Keratinocyte (primary cell): ENCODE measurements at regions not wholly inside any gene's neighbourhood (a gene's known extent, or its start where the extent isn't known, plus 50 kb on each side); places are given as distances from the start of the nearest gene placed in this dataset.

Experiments used
- CTCF ChIP-seq, 3 experiments: IDR thresholded peaks in 1 of 3; conservative IDR thresholded peaks in 1 of 3; optimal IDR thresholded peaks in 1 of 3; 2 replicates in 2 of 3; 3 replicates in 1 of 3; pipeline versions ENCODE3 to v1.5.1; 2011; ENCODE audit warnings: low read length in 3 of 3, mild to moderate bottlenecking in 3 of 3, moderate library complexity in 2 of 3, control low read depth in 1 of 3, inconsistent platforms in 1 of 3; ENCODE audit not compliant: insufficient read depth in 2 of 3; ENCODE audit errors: extremely low read depth in 1 of 3
- EZH2 ChIP-seq: IDR thresholded peaks from one replicate; pipeline ENCODE4 v1.6.1; 2012; ENCODE audit warnings: inconsistent platforms, mild to moderate bottlenecking, low read length, moderate library complexity

DNA sequence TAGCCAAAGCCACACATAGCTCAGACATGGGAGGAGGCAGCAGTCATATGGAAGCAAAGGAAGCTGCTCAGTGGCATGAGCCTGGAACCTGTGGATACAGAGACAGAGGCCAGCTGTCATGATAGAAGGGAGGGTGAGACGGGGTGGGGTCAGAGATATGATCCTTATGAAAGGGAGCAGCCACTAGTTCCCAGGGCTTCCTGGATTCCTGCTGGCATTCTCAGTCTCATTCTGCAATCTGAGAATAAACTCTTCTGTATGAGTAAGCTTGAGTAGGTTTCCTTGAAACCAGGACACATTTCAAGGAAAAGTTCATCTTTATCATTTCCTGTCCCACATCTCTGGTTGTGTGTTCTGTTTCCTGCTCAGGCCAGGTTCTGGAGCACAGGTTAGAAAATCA is 220.2 kb upstream of the SNX19 start:
- TF ChIP-seq EZH2 (no peak), CTCF (optimal IDR thresholded peaks at IDR 0.05 in 1 of 3, IDR thresholded peaks at IDR 0.05 in 1 of 3, conservative IDR thresholded peaks at IDR 0.05 in 1 of 3; ENCODE audit: extremely low read depth in 1 of 3, insufficient read depth in 2 of 3, low read length in 3 of 3) (no peak)
